HG03520 (cell line): ENCODE measurements at regions not wholly inside any gene's neighbourhood (a gene's known extent, or its start where the extent isn't known, plus 50 kb on each side); places are given as distances from the start of the nearest gene placed in this dataset.

ENCODE experiments used
- ATAC-seq: cut with Tn5 transposase; IDR thresholded peaks from one replicate; pipeline ENCODE4 v1.9.1; 2021; ENCODE audit warnings: mild to moderate bottlenecking, moderate library complexity; ENCODE audit not compliant: unreplicated experiment

DNA sequence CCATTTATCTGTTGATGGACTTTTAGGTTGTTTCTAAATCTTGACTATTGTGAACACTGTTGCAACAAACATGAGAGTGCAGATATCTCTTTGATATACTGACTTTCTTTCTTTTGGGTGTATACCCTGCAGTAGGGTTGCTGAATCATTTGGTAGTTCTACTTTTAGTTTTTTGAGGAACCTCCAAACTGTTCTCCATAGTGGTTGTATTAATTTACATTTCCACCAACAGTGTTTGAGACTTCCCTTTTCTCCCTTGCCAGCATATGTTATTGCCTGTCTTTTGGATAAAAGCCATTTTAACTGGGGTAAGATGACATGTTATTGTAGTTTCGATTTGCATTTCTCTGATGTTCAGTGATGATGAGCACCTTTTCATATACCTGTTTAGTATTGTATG is 330.0 kb downstream of the DDX10 start:
- ATAC-seq = no peak

DNA sequence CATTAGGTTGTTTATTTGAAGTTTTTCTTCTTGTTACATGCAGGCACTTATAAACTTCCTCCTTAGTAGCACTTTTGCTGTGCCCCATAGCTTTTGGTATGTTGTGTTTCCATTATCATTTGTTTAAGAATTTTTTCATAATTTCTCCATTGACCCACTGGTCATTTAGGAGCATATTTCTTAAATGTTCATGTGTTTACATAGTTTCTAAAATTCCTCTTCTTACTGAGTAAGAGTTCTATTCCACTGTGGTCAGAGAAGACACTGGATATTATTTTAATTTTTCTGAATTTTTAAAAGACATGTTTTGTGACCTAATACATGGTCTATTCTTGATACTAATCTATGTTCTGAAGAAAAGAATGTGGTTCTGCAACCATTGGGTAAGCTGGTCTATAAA is 333.0 kb downstream of the DDX10 start:
- ATAC-seq = no peak

GRCh38 chr11:109000531-109000930 is 335.7 kb downstream of the DDX10 start:
- ATAC-seq = no peak

GRCh38 chr11:109001585-109001984 is 336.7 kb downstream of the DDX10 start:
- ATAC-seq = no peak

- no peak for ATAC-seq
Measured at GRCh38 chr11:109012991-109013390, 348.1 kb downstream of the DDX10 start.

GRCh38 chr11:109015283-109015682 is 350.4 kb downstream of the DDX10 start:
- ATAC-seq = no peak

DNA sequence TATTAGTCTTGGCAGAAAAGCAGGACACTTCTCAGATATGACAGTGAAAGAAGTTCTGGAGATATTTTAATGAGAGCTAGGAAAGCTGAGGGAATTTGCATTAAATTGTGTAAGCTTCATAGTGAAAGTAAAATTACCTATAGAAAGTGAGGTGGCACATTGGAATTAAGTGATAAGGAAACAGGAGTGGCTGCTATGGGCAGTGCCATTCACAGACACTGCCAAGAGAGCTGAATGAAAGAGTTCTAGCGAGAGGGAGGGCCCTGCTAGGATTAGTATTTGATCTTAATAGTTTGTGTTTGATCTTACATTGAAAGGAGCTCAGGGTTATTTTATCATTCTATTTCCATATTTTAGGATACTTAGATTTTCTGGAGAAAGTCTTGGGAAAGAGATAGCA is 351.9 kb downstream of the DDX10 start:
- ATAC-seq = no peak

DNA sequence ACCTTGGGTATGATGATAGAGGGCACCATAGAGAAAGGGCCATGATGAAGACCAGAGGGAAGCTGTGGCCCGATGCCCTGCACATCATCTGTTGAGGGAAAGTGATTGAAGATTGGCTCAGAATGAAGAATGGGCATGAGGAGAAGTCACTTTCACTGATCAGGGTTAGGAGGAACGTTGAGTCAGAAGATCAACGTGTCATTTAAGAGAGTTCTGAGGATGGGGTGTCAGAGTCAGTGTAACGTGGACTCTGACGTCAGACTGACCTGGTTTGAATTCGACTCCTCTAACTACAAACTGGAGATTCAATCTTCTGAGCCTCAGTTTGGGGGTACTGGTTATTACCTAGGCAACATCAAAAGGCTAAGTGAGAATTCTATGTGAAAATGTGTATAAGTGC is 352.6 kb downstream of the DDX10 start:
- no peak for ATAC-seq

GRCh38 chr11:109018639-109019038 is 353.8 kb downstream of the DDX10 start:
- no peak for ATAC-seq

- ATAC-seq = no peak
Measured at GRCh38 chr11:109019342-109019936, 354.6 kb downstream of the DDX10 start.

- ATAC-seq = no peak
Measured at GRCh38 chr11:109023036-109023435, 358.2 kb downstream of the DDX10 start.

- no peak for ATAC-seq
Measured at GRCh38 chr11:109026891-109027489, 362.1 kb downstream of the DDX10 start.

DNA sequence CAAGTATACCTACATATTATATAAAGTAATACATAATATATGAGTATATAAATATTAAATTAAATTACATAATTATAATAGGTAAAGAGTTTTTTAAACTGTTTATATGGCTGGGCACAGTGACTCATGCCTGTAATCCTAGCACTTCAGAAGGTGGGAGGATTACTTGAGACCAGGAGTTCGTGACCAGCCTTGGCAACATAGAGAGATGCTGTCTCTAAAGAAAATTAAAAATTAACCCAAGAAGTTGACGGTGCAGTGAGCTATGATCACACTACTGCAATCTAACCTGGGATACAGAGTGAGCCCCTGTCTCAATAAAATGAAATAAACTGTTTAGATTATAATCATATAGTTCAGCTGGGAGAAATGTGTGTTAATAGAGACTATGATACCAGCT is 363.0 kb downstream of the DDX10 start:
- no peak for ATAC-seq

- ATAC-seq = no peak
Measured at GRCh38 chr11:109029927-109030326, 365.1 kb downstream of the DDX10 start.

DNA sequence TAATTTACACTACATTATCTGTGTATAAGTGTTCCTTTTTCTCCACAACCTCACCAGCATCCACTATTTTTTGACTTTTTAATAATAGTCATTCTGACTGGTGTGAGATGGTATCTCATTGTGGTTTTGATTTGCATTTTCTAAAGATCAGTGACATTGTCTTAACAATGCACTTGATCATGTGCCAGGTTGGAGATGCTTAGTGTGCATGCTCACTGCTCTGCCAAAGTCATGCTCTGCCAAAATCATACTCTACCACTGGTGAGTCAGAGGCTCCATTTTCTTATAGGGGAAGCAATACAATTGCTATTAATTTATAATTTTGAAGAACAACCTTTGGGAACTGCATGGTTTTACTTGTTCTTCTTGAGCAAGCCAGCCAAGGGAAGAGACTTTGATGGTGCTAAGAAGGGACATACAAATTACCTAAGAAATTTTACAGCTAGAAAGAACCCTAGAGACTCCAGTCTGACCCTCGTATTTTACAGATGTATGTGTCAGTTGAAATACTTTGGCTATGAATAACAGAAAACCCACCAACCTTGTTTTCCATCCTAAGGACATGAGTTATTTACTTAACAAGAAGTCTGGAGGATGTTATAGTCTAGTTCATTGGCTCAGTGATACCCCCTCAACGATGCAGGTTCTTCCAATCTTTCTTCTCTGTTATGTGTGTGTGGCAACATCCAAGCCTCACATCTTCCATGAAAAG is 368.9 kb downstream of the DDX10 start:
- no peak for ATAC-seq

GRCh38 chr11:109034339-109034696 is 369.4 kb downstream of the DDX10 start:
- no peak for ATAC-seq

DNA sequence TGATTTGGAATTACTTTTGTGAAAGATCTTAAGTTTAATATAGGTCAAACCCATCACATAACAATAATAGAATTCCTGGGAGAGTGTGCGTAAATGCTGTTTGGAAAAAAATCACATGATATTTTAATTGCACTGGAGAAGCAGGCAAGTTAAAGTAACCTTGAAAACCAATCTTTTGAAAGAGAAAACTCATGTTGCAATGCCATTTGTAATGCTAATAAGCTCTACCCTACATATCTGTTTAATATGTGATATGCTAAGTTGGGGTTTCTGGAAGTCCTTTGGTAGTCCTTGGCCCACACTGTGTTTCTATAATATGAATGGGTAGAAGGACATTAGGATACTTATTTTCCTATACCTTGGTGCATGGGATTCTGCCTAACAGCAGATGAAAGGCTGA is 370.4 kb downstream of the DDX10 start:
- ATAC-seq = no peak

- no peak for ATAC-seq
Measured at GRCh38 chr11:109036011-109036410, 371.1 kb downstream of the DDX10 start.

GRCh38 chr11:109037856-109038780 is 373.2 kb downstream of the DDX10 start:
- ATAC-seq = no peak

GRCh38 chr11:109039611-109040010 is 374.7 kb downstream of the DDX10 start:
- no peak for ATAC-seq

GRCh38 chr11:109040303-109040702 is 375.4 kb downstream of the DDX10 start:
- ATAC-seq = no peak
